Astrocyte (in vitro differentiated cells and primary cell): ENCODE measurements at regions not wholly inside any gene's neighbourhood (a gene's known extent, or its start where the extent isn't known, plus 50 kb on each side); places are given as distances from the start of the nearest gene placed in this dataset.

Source experiments
- DNase-seq: peaks from one replicate; pipeline ENCODE4 v3.0.0-alpha.2; 2010; ENCODE audit warnings: low read depth
- FAIRE-seq: peaks from 2 replicates; lab custom pipeline; 2011; peaks lifted over from hg19 to GRCh38; lab: Jason Lieb, UNC
- H2AFZ ChIP-seq: 2 replicates; pipeline ENCODE4 v1.6.0; 2012; ENCODE audit warnings: low read depth, low read length, inconsistent platforms
- H3K27ac ChIP-seq: 2 replicates; pipeline ENCODE4 v1.5.1; 2011; ENCODE audit warnings: low read depth, low read length, inconsistent platforms
- H3K27me3 ChIP-seq: 2 replicates; pipeline ENCODE4 v1.6.0; 2011; ENCODE audit warnings: low read length, inconsistent platforms; ENCODE audit not compliant: insufficient read depth
- H3K36me3 ChIP-seq: 2 replicates; pipeline ENCODE4 v1.5.1; 2011; ENCODE audit warnings: low read length, inconsistent platforms; ENCODE audit not compliant: insufficient read depth
- H3K4me1 ChIP-seq: 2 replicates; pipeline ENCODE4 v1.5.1; 2011; ENCODE audit warnings: low read length, inconsistent platforms; ENCODE audit not compliant: insufficient read depth
- H3K4me2 ChIP-seq: 2 replicates; pipeline ENCODE4 v1.6.0; 2012; ENCODE audit warnings: low read length, inconsistent platforms
- H3K4me3 ChIP-seq: 2 replicates; pipeline ENCODE4 v1.5.1; 2011; ENCODE audit warnings: low read depth, mild to moderate bottlenecking, low read length, inconsistent platforms; ENCODE audit not compliant: insufficient read depth
- H3K79me2 ChIP-seq: 2 replicates; pipeline ENCODE4 v1.6.0; 2012; ENCODE audit warnings: mild to moderate bottlenecking, low read length, inconsistent platforms; ENCODE audit not compliant: insufficient read depth
- H3K9ac ChIP-seq: 2 replicates; pipeline ENCODE4 v1.6.0; 2012; ENCODE audit warnings: mild to moderate bottlenecking, low read length, inconsistent platforms
- H3K9me3 ChIP-seq: 2 replicates; pipeline ENCODE4 v1.5.1; 2012; ENCODE audit warnings: low read depth, mild to moderate bottlenecking, low read length, inconsistent platforms; ENCODE audit not compliant: insufficient read depth
- H4K20me1 ChIP-seq: 2 replicates; pipeline ENCODE4 v1.6.0; 2012; ENCODE audit warnings: low read length, inconsistent platforms; ENCODE audit not compliant: insufficient read depth
- H3K27ac Mint-ChIP-seq: one replicate; pipeline ENCODE4 v1.8.0; 2021; ENCODE audit warnings: mild to moderate bottlenecking, mixed read lengths; ENCODE audit not compliant: unreplicated experiment
- H3K27me3 Mint-ChIP-seq: one replicate; pipeline ENCODE4 v1.8.0; 2021; ENCODE audit warnings: low read depth, mixed read lengths; ENCODE audit not compliant: unreplicated experiment
- H3K36me3 Mint-ChIP-seq: one replicate; pipeline ENCODE4 v1.8.0; 2021; ENCODE audit warnings: low read depth, mixed read lengths; ENCODE audit not compliant: unreplicated experiment
- H3K4me1 Mint-ChIP-seq: one replicate; pipeline ENCODE4 v1.8.0; 2021; ENCODE audit warnings: low read depth, mixed read lengths; ENCODE audit not compliant: unreplicated experiment
- H3K4me3 Mint-ChIP-seq: one replicate; pipeline ENCODE4 v1.8.0; 2021; ENCODE audit warnings: mild to moderate bottlenecking, moderate library complexity, mixed read lengths; ENCODE audit not compliant: unreplicated experiment
- H3K9me3 Mint-ChIP-seq: one replicate; pipeline ENCODE4 v1.8.0; 2021; ENCODE audit warnings: mild to moderate bottlenecking, mixed read lengths; ENCODE audit not compliant: unreplicated experiment
- EZH2 ChIP-seq: IDR thresholded peaks from 2 replicates; pipeline ENCODE4 v1.6.1; 2012; ENCODE audit warnings: mild to moderate bottlenecking, low read length, inconsistent platforms; ENCODE audit not compliant: insufficient read depth
- TF ChIP-seq, protein P1 (sequence below): IDR thresholded peaks from 2 replicates; pipeline ENCODE4 v1.5.1; 2011; ENCODE audit warnings: low read depth, mild to moderate bottlenecking, inconsistent platforms, low read length, moderate library complexity; ENCODE audit not compliant: insufficient read depth

DNA sequence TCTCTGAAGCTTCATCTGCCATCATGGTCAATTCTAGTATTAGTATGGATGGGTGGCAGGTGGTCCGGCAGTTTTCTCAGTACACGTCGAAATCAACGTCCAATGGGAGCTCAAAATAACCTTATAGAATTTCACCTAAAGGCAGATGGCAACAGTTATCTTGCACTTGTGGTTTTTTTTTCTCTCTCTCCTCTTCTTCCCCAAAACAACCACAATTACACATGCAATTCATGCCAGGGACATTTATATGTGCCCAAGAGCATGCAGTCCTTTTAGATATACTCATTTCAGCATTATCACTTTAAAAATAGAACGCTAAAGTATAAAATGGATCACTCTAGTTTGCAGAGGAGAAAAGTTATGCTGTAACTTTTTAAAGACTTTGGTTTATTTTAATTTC lies 1428.9 kb upstream of the WWC1 start:
- Histone ChIP-seq H3K27ac (no peak overlapping the region), H3K4me3 (no peak overlapping the region), H4K20me1 (no peaks in the 10 kb centered on the region), H3K9ac (no peak overlapping the region), H2AFZ (no peak overlapping the region), H3K9me3 (no peaks in the 10 kb centered on the region), H3K4me2 (no peak overlapping the region), H3K27me3 (no peaks in the 10 kb centered on the region), H3K79me2 (no peaks in the 10 kb centered on the region), H3K4me1 (no peaks in the 10 kb centered on the region), H3K36me3 (no peaks in the 10 kb centered on the region)
- Mint-ChIP-seq H3K27ac (no peak overlapping the region), H3K4me3 (no peak overlapping the region), H3K27me3 (peaks cover 3% of the 10 kb centered on the region), H3K4me1 (peaks cover 4% of the 10 kb centered on the region), H3K36me3 (no peaks in the 10 kb centered on the region), H3K9me3 (no peaks in the 10 kb centered on the region)
- FAIRE-seq (no peak), DNase-seq (no peak)
- TF ChIP-seq, protein P1, sequence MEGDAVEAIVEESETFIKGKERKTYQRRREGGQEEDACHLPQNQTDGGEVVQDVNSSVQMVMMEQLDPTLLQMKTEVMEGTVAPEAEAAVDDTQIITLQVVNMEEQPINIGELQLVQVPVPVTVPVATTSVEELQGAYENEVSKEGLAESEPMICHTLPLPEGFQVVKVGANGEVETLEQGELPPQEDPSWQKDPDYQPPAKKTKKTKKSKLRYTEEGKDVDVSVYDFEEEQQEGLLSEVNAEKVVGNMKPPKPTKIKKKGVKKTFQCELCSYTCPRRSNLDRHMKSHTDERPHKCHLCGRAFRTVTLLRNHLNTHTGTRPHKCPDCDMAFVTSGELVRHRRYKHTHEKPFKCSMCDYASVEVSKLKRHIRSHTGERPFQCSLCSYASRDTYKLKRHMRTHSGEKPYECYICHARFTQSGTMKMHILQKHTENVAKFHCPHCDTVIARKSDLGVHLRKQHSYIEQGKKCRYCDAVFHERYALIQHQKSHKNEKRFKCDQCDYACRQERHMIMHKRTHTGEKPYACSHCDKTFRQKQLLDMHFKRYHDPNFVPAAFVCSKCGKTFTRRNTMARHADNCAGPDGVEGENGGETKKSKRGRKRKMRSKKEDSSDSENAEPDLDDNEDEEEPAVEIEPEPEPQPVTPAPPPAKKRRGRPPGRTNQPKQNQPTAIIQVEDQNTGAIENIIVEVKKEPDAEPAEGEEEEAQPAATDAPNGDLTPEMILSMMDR: no peak
- no peak for TF ChIP-seq EZH2

DNA sequence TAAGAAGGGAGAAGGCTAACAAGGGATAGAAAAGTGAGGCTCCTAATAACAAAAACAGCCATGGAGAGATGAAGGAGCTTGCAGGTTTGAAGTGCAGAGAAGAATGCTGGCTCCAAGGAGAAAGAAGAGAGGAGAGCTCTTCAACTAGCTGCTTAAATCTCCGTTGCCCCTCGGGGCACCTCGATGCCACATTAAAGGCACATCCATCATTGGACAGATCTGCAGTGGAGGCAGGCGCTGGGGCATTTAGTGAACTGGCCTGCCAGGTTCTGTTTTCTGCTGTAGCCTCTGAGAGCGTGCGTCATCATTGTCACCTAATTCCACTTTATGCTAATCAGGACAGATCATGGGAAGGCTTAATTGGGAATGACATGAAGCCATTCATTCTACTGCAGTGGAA lies 1426.2 kb upstream of the WWC1 start:
- Histone ChIP-seq H3K36me3 (no peaks in the 10 kb centered on the region), H3K27ac (no peak overlapping the region), H3K4me2 (no peak overlapping the region), H4K20me1 (no peaks in the 10 kb centered on the region), H2AFZ (no peak overlapping the region), H3K4me3 (no peak overlapping the region), H3K9me3 (no peaks in the 10 kb centered on the region), H3K9ac (no peak overlapping the region), H3K4me1 (no peaks in the 10 kb centered on the region), H3K79me2 (no peaks in the 10 kb centered on the region), H3K27me3 (no peaks in the 10 kb centered on the region)
- no peak for FAIRE-seq
- Mint-ChIP-seq H3K4me3 (no peak overlapping the region), H3K27me3 (peaks cover 3% of the 10 kb centered on the region), H3K36me3 (no peaks in the 10 kb centered on the region), H3K9me3 (peaks cover 2% of the 10 kb centered on the region), H3K27ac (no peak overlapping the region), H3K4me1 (peaks cover 2% of the 10 kb centered on the region)
- TF ChIP-seq, protein P1: no peak
- TF ChIP-seq EZH2: no peak
- no peak for DNase-seq

DNA sequence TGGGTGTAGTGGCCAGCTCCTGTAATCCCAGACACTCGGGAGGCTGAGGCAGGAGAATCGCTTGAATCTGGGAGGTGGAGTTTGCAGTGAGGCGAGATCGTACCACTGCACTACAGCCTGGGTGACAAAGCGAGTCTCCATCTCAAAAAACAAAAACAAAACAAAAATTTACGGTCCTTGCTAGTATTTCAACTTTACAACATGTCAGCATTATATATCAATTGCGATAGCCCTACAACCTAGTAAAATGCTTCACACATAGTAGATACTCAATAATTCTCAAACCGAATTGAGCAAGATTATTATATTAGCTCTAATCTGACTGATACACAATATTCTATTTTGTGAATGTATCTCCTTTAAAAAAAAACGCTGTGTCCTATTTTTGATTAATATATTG lies 1411.0 kb upstream of the WWC1 start:
- no peaks in the 10 kb centered on the region for H3K79me2 ChIP-seq
- TF ChIP-seq, protein P1: no peak
- TF ChIP-seq EZH2: no peak
- DNase-seq: no peak
- peaks cover 3% of the 10 kb centered on the region for H3K4me1 ChIP-seq
- H3K27me3 Mint-ChIP-seq: no peaks in the 10 kb centered on the region
- no peak for FAIRE-seq
- no peak overlapping the region for H2AFZ ChIP-seq
- no peaks in the 10 kb centered on the region for H3K4me1 Mint-ChIP-seq
- H4K20me1 ChIP-seq: no peaks in the 10 kb centered on the region
- H3K27ac Mint-ChIP-seq: no peak overlapping the region
- H3K4me2 ChIP-seq: no peak overlapping the region
- no peaks in the 10 kb centered on the region for H3K36me3 Mint-ChIP-seq
- H3K9me3 ChIP-seq: no peaks in the 10 kb centered on the region
- H3K27ac ChIP-seq: no peak overlapping the region
- no peaks in the 10 kb centered on the region for H3K27me3 ChIP-seq
- no peak overlapping the region for H3K9ac ChIP-seq
- peaks cover 3% of the 10 kb centered on the region for H3K9me3 Mint-ChIP-seq
- H3K4me3 ChIP-seq: no peak overlapping the region
- H3K36me3 ChIP-seq: no peaks in the 10 kb centered on the region
- no peak overlapping the region for H3K4me3 Mint-ChIP-seq
